ENCODE measurements at regions not wholly inside any gene's neighbourhood (a gene's known extent, or its start where the extent isn't known, plus 50 kb on each side); places are given as distances from the start of the nearest gene placed in this dataset.

GRCh38 chr9:96065482-96066251 is 190.2 kb downstream of the ERCC6L2 start:
- Histone ChIP-seq H3K4me2 (ENCODE audit: insufficient read depth, low read length) (no peak overlapping the region), H3K27ac (ENCODE audit: low read depth, low read length) (no peak overlapping the region), H4K20me1 (ENCODE audit: insufficient read depth, low read length) (peaks cover 2% of the 10 kb centered on the region), H3K4me3 (ENCODE audit: insufficient read depth, low read length) (no peak overlapping the region), H3K4me1 (ENCODE audit: insufficient read depth, low read length) (peaks cover 4% of the 10 kb centered on the region), H3K79me2 (ENCODE audit: insufficient read depth, low read length) (no peaks in the 10 kb centered on the region), H3K36me3 (ENCODE audit: insufficient read depth, low read length) (no peaks in the 10 kb centered on the region), H3K27me3 (ENCODE audit: insufficient read depth, low read length) (peaks cover 14% of the 10 kb centered on the region), H3K9me3 (ENCODE audit: low read depth, low read length) (no peaks in the 10 kb centered on the region), H2AFZ (ENCODE audit: low read length) (no peak overlapping the region)
- no peak for DNase-seq (ENCODE audit: insufficient read length, low spot score, missing footprints)
- no peak for TF ChIP-seq CTCF (IDR thresholded peaks at IDR 0.05; ENCODE audit: extremely low read depth, low read depth, low read length)

- Histone ChIP-seq H3K27me3 (ENCODE audit: insufficient read depth, low read length) (peaks cover 14% of the 10 kb centered on the region), H3K79me2 (ENCODE audit: insufficient read depth, low read length) (no peaks in the 10 kb centered on the region), H3K36me3 (ENCODE audit: insufficient read depth, low read length) (no peaks in the 10 kb centered on the region), H3K27ac (ENCODE audit: low read depth, low read length) (no peak overlapping the region), H3K4me2 (ENCODE audit: insufficient read depth, low read length) (no peak overlapping the region), H3K4me1 (ENCODE audit: insufficient read depth, low read length) (peaks cover 4% of the 10 kb centered on the region), H4K20me1 (ENCODE audit: insufficient read depth, low read length) (peaks cover 2% of the 10 kb centered on the region), H3K9me3 (ENCODE audit: low read depth, low read length) (no peaks in the 10 kb centered on the region), H2AFZ (ENCODE audit: low read length) (peak overlapping the region; percentile 51), H3K4me3 (ENCODE audit: insufficient read depth, low read length) (no peak overlapping the region)
- DNase-seq (ENCODE audit: insufficient read length, low spot score, missing footprints): no peak
- TF ChIP-seq CTCF (IDR thresholded peaks at IDR 0.05; ENCODE audit: extremely low read depth, low read depth, low read length): no peak
Observed at GRCh38 chr9:96064826-96065481, 189.5 kb downstream of the ERCC6L2 start.

- Histone ChIP-seq H4K20me1 (ENCODE audit: insufficient read depth, low read length) (peaks cover 2% of the 10 kb centered on the region), H3K4me1 (ENCODE audit: insufficient read depth, low read length) (peaks cover 4% of the 10 kb centered on the region), H3K4me3 (ENCODE audit: insufficient read depth, low read length) (no peak overlapping the region), H2AFZ (ENCODE audit: low read length) (no peak overlapping the region), H3K79me2 (ENCODE audit: insufficient read depth, low read length) (no peaks in the 10 kb centered on the region), H3K27me3 (ENCODE audit: insufficient read depth, low read length) (peaks cover 9% of the 10 kb centered on the region), H3K4me2 (ENCODE audit: insufficient read depth, low read length) (no peak overlapping the region), H3K9me3 (ENCODE audit: low read depth, low read length) (no peaks in the 10 kb centered on the region), H3K27ac (ENCODE audit: low read depth, low read length) (no peak overlapping the region), H3K36me3 (ENCODE audit: insufficient read depth, low read length) (no peaks in the 10 kb centered on the region)
- DNase-seq (ENCODE audit: insufficient read length, low spot score, missing footprints): no peak
- TF ChIP-seq CTCF (IDR thresholded peaks at IDR 0.05; ENCODE audit: extremely low read depth, low read depth, low read length): no peak
Observed at GRCh38 chr9:96062854-96063253, 187.4 kb downstream of the ERCC6L2 start.

GRCh38 chr9:96062031-96062430 is 186.5 kb downstream of the ERCC6L2 start:
- no peak for TF ChIP-seq CTCF (IDR thresholded peaks at IDR 0.05; ENCODE audit: extremely low read depth, low read depth, low read length)
- Histone ChIP-seq H3K27ac (ENCODE audit: low read depth, low read length) (no peak overlapping the region), H2AFZ (ENCODE audit: low read length) (no peak overlapping the region), H4K20me1 (ENCODE audit: insufficient read depth, low read length) (peaks cover 2% of the 10 kb centered on the region), H3K4me3 (ENCODE audit: insufficient read depth, low read length) (no peak overlapping the region), H3K27me3 (ENCODE audit: insufficient read depth, low read length) (peaks cover 4% of the 10 kb centered on the region), H3K4me1 (ENCODE audit: insufficient read depth, low read length) (peaks cover 4% of the 10 kb centered on the region), H3K36me3 (ENCODE audit: insufficient read depth, low read length) (no peaks in the 10 kb centered on the region), H3K4me2 (ENCODE audit: insufficient read depth, low read length) (no peak overlapping the region), H3K9me3 (ENCODE audit: low read depth, low read length) (no peaks in the 10 kb centered on the region), H3K79me2 (ENCODE audit: insufficient read depth, low read length) (no peaks in the 10 kb centered on the region)
- no peak for DNase-seq (ENCODE audit: insufficient read length, low spot score, missing footprints)
